Ectodermal cell (in vitro differentiated cells): ENCODE measurements at regions not wholly inside any gene's neighbourhood (a gene's known extent, or its start where the extent isn't known, plus 50 kb on each side); places are given as distances from the start of the nearest gene placed in this dataset.
"Not testable (repeated sequence)": the region's sequence is repeated elsewhere in the genome, so short reads cannot be mapped to it uniquely, and the experiment has no call there.

ENCODE experiments used
- H3K27ac ChIP-seq: 2 replicates; pipeline ENCODE4 v1.7.0; 2013; ENCODE audit warnings: mild to moderate bottlenecking, low read depth, low read length; ENCODE audit not compliant: insufficient read depth, poor library complexity, severe bottlenecking
- H3K27me3 ChIP-seq: 2 replicates; pipeline ENCODE4 v1.7.0; 2013; ENCODE audit warnings: mild to moderate bottlenecking, low read length; ENCODE audit not compliant: insufficient read depth, control insufficient read depth, poor library complexity, severe bottlenecking
- H3K36me3 ChIP-seq: one replicate; pipeline ENCODE4 v1.7.0; 2013; ENCODE audit warnings: low read length; ENCODE audit not compliant: control insufficient read depth, insufficient read depth
- H3K4me1 ChIP-seq: one replicate; pipeline ENCODE4 v1.7.0; 2013; ENCODE audit warnings: low read length; ENCODE audit not compliant: control insufficient read depth, insufficient read depth
- H3K4me3 ChIP-seq: 2 replicates; pipeline ENCODE4 v1.7.0; 2013; ENCODE audit warnings: low read depth, low read length, control low read depth; ENCODE audit not compliant: insufficient read depth
- H3K9me3 ChIP-seq: 2 replicates; pipeline ENCODE4 v1.7.0; 2013; ENCODE audit warnings: mild to moderate bottlenecking, low read length, moderate library complexity; ENCODE audit not compliant: control insufficient read depth
- WGBS, 2 experiments: methylation state at CpG; one replicate each; pipeline ENCODE4 v1.1.7; 2013; ENCODE audit warnings: missing lambda C conversion rate in 2 of 2; 5-methylcytosine and 5-hydroxymethylcytosine counted together

- Histone ChIP-seq H3K27me3 (no peaks in the 10 kb centered on the region), H3K9me3 (no peaks in the 10 kb centered on the region), H3K27ac (no peak overlapping the region), H3K4me3 (no peak overlapping the region), H3K4me1 (peaks cover 9% of the 10 kb centered on the region), H3K36me3 (no peaks in the 10 kb centered on the region)
- WGBS, 2 experiments, result 74 to 75% methylated on average over 18 to 19 of the region's 23 CpGs
Measured at GRCh38 chr21:39004634-39005501, 178.4 kb downstream of the PSMG1 start.

GRCh38 chr21:39003982-39004633 is 179.1 kb downstream of the PSMG1 start:
- Histone ChIP-seq H3K27ac (no peak overlapping the region), H3K4me3 (no peak overlapping the region), H3K27me3 (no peaks in the 10 kb centered on the region), H3K36me3 (no peaks in the 10 kb centered on the region), H3K9me3 (no peaks in the 10 kb centered on the region), H3K4me1 (peaks cover 5% of the 10 kb centered on the region)
- WGBS, 2 experiments, result 89 to 90% methylated on average over 9 of the region's 9 CpGs

- Histone ChIP-seq H3K4me1 (peaks cover 5% of the 10 kb centered on the region), H3K27ac (no peak overlapping the region), H3K9me3 (no peaks in the 10 kb centered on the region), H3K4me3 (no peak overlapping the region), H3K27me3 (no peaks in the 10 kb centered on the region), H3K36me3 (no peaks in the 10 kb centered on the region)
- 84 to 87% methylated on average over 5 of the region's 5 CpGs for WGBS, 2 experiments
Measured at GRCh38 chr21:39001341-39001740, 181.9 kb downstream of the PSMG1 start.

- Histone ChIP-seq H3K36me3 (no peaks in the 10 kb centered on the region), H3K4me1 (peaks cover 5% of the 10 kb centered on the region), H3K27ac (no peak overlapping the region), H3K27me3 (no peaks in the 10 kb centered on the region), H3K9me3 (no peaks in the 10 kb centered on the region), H3K4me3 (no peak overlapping the region)
- 86 to 91% methylated on average over 3 of the region's 3 CpGs for WGBS, 2 experiments
Measured at GRCh38 chr21:39000496-39000895, 182.8 kb downstream of the PSMG1 start.

GRCh38 chr21:38999161-38999560 is 184.1 kb downstream of the PSMG1 start:
- Histone ChIP-seq H3K27ac (no peak overlapping the region), H3K9me3 (no peaks in the 10 kb centered on the region), H3K36me3 (no peaks in the 10 kb centered on the region), H3K4me3 (no peak overlapping the region), H3K4me1 (peaks cover under 1% of the 10 kb centered on the region), H3K27me3 (no peaks in the 10 kb centered on the region)
- WGBS, 2 experiments, result 92 to 97% methylated on average over 3 of the region's 3 CpGs

- 89 to 94% methylated on average over 6 to 7 of the region's 7 CpGs for WGBS, 2 experiments
Measured at GRCh38 chr21:38998281-38998680, 185.0 kb downstream of the PSMG1 start.

GRCh38 chr21:38997843-38998175 is 185.4 kb downstream of the PSMG1 start:
- not testable (repeated sequence) for H3K4me3 ChIP-seq, H3K27me3 ChIP-seq, H3K9me3 ChIP-seq, H3K4me1 ChIP-seq, H3K36me3 ChIP-seq, H3K27ac ChIP-seq
- 89 to 96% methylated on average over 1 to 2 of the region's 3 CpGs for WGBS, 2 experiments

More at GRCh38 chr21:38998281-38998680, 185.0 kb downstream of the PSMG1 start:
- not testable (repeated sequence) for H3K36me3 ChIP-seq, H3K27ac ChIP-seq, H3K4me1 ChIP-seq, H3K27me3 ChIP-seq, H3K9me3 ChIP-seq, H3K4me3 ChIP-seq

GRCh38 chr21:38997051-38997842 is 186.0 kb downstream of the PSMG1 start:
- Histone ChIP-seq H3K27me3 (no peaks in the 10 kb centered on the region), H3K9me3 (no peaks in the 10 kb centered on the region), H3K36me3 (no peaks in the 10 kb centered on the region), H3K27ac (no peak overlapping the region), H3K4me1 (peaks cover 8% of the 10 kb centered on the region), H3K4me3 (no peak overlapping the region)
- 84 to 90% methylated on average over 9 of the region's 10 CpGs for WGBS, 2 experiments

GRCh38 chr21:38996355-38996754 is 186.9 kb downstream of the PSMG1 start:
- H3K9me3 ChIP-seq, result no peaks in the 10 kb centered on the region
- H3K27ac ChIP-seq, result no peak overlapping the region
- H3K4me3 ChIP-seq, result no peak overlapping the region
- no peaks in the 10 kb centered on the region for H3K27me3 ChIP-seq
- H3K4me1 ChIP-seq, result peaks cover 11% of the 10 kb centered on the region
- WGBS, 2 experiments, result 100% methylated on average over 2 of the region's 2 CpGs; no CpG with 5 or more reads in 1 of the 2 experiments
- H3K36me3 ChIP-seq, result no peaks in the 10 kb centered on the region

GRCh38 chr21:38995731-38996130 is 187.5 kb downstream of the PSMG1 start:
- Histone ChIP-seq H3K36me3 (no peaks in the 10 kb centered on the region), H3K4me1 (peaks cover 15% of the 10 kb centered on the region), H3K27me3 (no peaks in the 10 kb centered on the region), H3K4me3 (no peak overlapping the region), H3K27ac (no peak overlapping the region), H3K9me3 (no peaks in the 10 kb centered on the region)
- 90 to 94% methylated on average over 5 of the region's 5 CpGs for WGBS, 2 experiments
